K562 (cell line): ENCODE measurements at regions not wholly inside any gene's neighbourhood (a gene's known extent, or its start where the extent isn't known, plus 50 kb on each side); places are given as distances from the start of the nearest gene placed in this dataset.

Experiments
- ATAC-seq: fragments of 200-7000 bp; cut with Tn5 transposase; 3 replicates; pipeline ENCODE4 v1.9.1; 2020; ENCODE audit warnings: moderate library complexity
- BruUV-seq: library from RNA; stranded (reverse); fragments of 400-500 nt; replicated peaks from 2 replicates; lab custom pipeline; 2021; lab: Mats Ljungman, UMichigan
- CTCF ChIA-PET: fragments of 300-600 bp; formaldehyde crosslinking; extraction: SDS; loops from one replicate; lab custom pipeline; 2021; ENCODE audit warnings: low intra/inter-chr PET ratio; lab: Yijun Ruan, JAX
- POLR2A ChIA-PET: fragments of 300-600, 350-650 bp; sonication (Branson Sonifier 250); formaldehyde crosslinking; extraction: SDS; loops from one replicate; lab custom pipeline; 2021; ENCODE audit warnings: antibody characterized with exemption, inconsistent platforms; lab: Yijun Ruan, JAX
- DNase-seq, 4 experiments: peaks; one replicate each; pipeline versions ENCODE4 v3.0.0 to v3.0.0-alpha.2; 2011 to 2018; ENCODE audit warnings: low spot score in 3 of 4, mixed read lengths in 3 of 4; ENCODE audit errors: extremely low read depth in 1 of 4
- FAIRE-seq: peaks from 2 replicates; lab custom pipeline; 2011; peaks lifted over from hg19 to GRCh38; lab: Jason Lieb, UNC
- H2AFZ ChIP-seq: 2 replicates; pipeline ENCODE4 v1.6.0; 2011; ENCODE audit warnings: low read depth, low read length, control low read depth, inconsistent platforms
- H3K27ac ChIP-seq: fragments of 200-600 bp; 3 replicates; pipeline ENCODE4 v1.8.0; 2011; ENCODE audit warnings: low read depth, mild to moderate bottlenecking, control low read depth, inconsistent platforms, low read length, moderate library complexity, mixed read lengths; ENCODE audit errors: extremely low read depth
- H3K27me3 ChIP-seq, 2 experiments: fragments of 300-600 bp in 1 of 2; 2 replicates in 1 of 2; 3 replicates in 1 of 2; pipeline versions ENCODE4 v1.6.0 to v1.8.0; 2011; ENCODE audit warnings: inconsistent platforms in 2 of 2, low read length in 2 of 2, mild to moderate bottlenecking in 1 of 2, mixed read lengths in 1 of 2, moderate library complexity in 1 of 2; ENCODE audit not compliant: control insufficient read depth in 2 of 2, insufficient read depth in 2 of 2
- H3K36me3 ChIP-seq: fragments of 300-600 bp; 3 replicates; pipeline ENCODE4 v1.8.0; 2011; ENCODE audit warnings: mild to moderate bottlenecking, low read length, inconsistent platforms; ENCODE audit not compliant: control insufficient read depth, insufficient read depth
- H3K4me1 ChIP-seq, 2 experiments: fragments of 200-600 bp in 1 of 2; replicated peaks in 1 of 2; 2 replicates in 1 of 2; 3 replicates in 1 of 2; pipeline versions ENCODE4 v1.5.1 to v1.8.0; 2011; ENCODE audit warnings: inconsistent platforms in 2 of 2, low read length in 2 of 2, mild to moderate bottlenecking in 1 of 2, mixed read lengths in 1 of 2, moderate library complexity in 1 of 2; ENCODE audit not compliant: control insufficient read depth in 2 of 2, insufficient read depth in 2 of 2
- H3K4me2 ChIP-seq: 2 replicates; pipeline ENCODE4 v1.6.1; 2011; ENCODE audit warnings: low read length, control low read depth, inconsistent platforms, mixed read lengths; ENCODE audit not compliant: insufficient read depth
- H3K4me3 ChIP-seq: fragments of 200-600 bp; sonication (generic), shearing (Covaris generic); 2 replicates; pipeline ENCODE4 v1.5.1; 2016; ENCODE audit warnings: control low read depth, inconsistent platforms
- H3K79me2 ChIP-seq: fragments of 200-600 bp; 3 replicates; pipeline ENCODE4 v1.8.0; 2011; ENCODE audit warnings: low read length, inconsistent platforms; ENCODE audit not compliant: control insufficient read depth, insufficient read depth
- H3K9ac ChIP-seq, 2 experiments: 2 replicates each; pipeline versions ENCODE4 v1.6.0 to v1.6.1; 2011; ENCODE audit warnings: low read depth in 2 of 2, low read length in 2 of 2, control low read depth in 1 of 2, inconsistent platforms in 1 of 2, mild to moderate bottlenecking in 1 of 2, mixed read lengths in 1 of 2; ENCODE audit not compliant: insufficient read depth in 1 of 2
- H3K9me1 ChIP-seq: one replicate; pipeline ENCODE4 v1.6.0; 2011; ENCODE audit warnings: inconsistent platforms, mild to moderate bottlenecking, low read length, moderate library complexity; ENCODE audit not compliant: control insufficient read depth, insufficient read depth
- H3K9me3 ChIP-seq: replicated peaks from 2 replicates; pipeline ENCODE4 v1.5.1; 2011; ENCODE audit warnings: low read depth, low read length, inconsistent platforms; ENCODE audit not compliant: control insufficient read depth, insufficient read depth
- H4K20me1 ChIP-seq: replicated peaks from 2 replicates; pipeline ENCODE4 v1.6.1; 2011; ENCODE audit warnings: low read length, inconsistent platforms, mixed read lengths; ENCODE audit not compliant: control insufficient read depth, insufficient read depth
- CCNT2 ChIP-seq: IDR thresholded peaks from 2 replicates; pipeline ENCODE4 v1.6.1; 2011; ENCODE audit warnings: borderline replicate concordance, low read depth, mild to moderate bottlenecking, moderate library complexity, mixed read lengths, low read length; ENCODE audit not compliant: insufficient read length; ENCODE audit errors: extremely low read depth
- ESRRB ChIP-seq: fragments of 250-450 bp; sonication (Bioruptor Pico); IDR thresholded peaks from 2 replicates; pipeline ENCODE4 v1.5.0; 2020; ENCODE audit warnings: mild to moderate bottlenecking, moderate library complexity, borderline replicate concordance
- HNRNPLL ChIP-seq: fragments of 200-400 bp; formaldehyde crosslinking; IDR thresholded peaks from 2 replicates; pipeline ENCODE4 v1.6.1; 2017; ENCODE audit warnings: low read length, low read depth, mild to moderate bottlenecking; ENCODE audit not compliant: poor library complexity, severe bottlenecking
- STAT5B ChIP-seq: fragments of 250-450 bp; sonication (Bioruptor Pico); IDR thresholded peaks from 2 replicates; pipeline ENCODE4 v1.8.0; 2021; ENCODE audit warnings: mild to moderate bottlenecking, inconsistent platforms
- ZKSCAN1 ChIP-seq: fragments of 150-350 bp; IDR thresholded peaks from 2 replicates; pipeline ENCODE4 v1.6.1; 2016; ENCODE audit warnings: low read depth, low read length
- ZKSCAN8 ChIP-seq: fragments of 200-800 bp; sonication (Bioruptor generic); IDR thresholded peaks from 2 replicates; pipeline ENCODE4 v1.6.1; 2016; ENCODE audit warnings: missing genetic modification characterization, missing compliant biosample characterization
- ZNF41 ChIP-seq: fragments of 250-450 bp; sonication (Bioruptor Pico); conservative IDR thresholded peaks from 2 replicates; pipeline ENCODE4 v1.4.0; 2020; ENCODE audit warnings: mild to moderate bottlenecking
- WGBS: fragments of 100-300 bp; shearing (Covaris generic); methylation state at CpG from one replicate; pipeline ENCODE4 v1.1.6; 2016; ENCODE audit warnings: low coverage, mixed read lengths; ENCODE audit not compliant: insufficient coverage; ENCODE audit errors: missing lambda C conversion rate; 5-methylcytosine and 5-hydroxymethylcytosine counted together
- in situ Hi-C: fragments of 300-500 bp; cut with MboI; formaldehyde crosslinking; loops from 4 replicates; pipeline ENCODE4 v1.15.0; 2018; ENCODE audit warnings: inconsistent platforms, mixed read lengths
- intact Hi-C: fragments of 100-400 bp; cut with micrococcal nuclease; formaldehyde crosslinking; loops from 2 replicates; pipeline ENCODE4 v1.14.2; 2022
- TF ChIP-seq, protein P1 (sequence below): fragments of 450-650 bp; IDR thresholded peaks from 2 replicates; pipeline ENCODE4 v1.6.1; 2016; ENCODE audit warnings: mild to moderate bottlenecking, moderate library complexity
- TF ChIP-seq, protein P2 (sequence below): fragments of 150-350 bp; conservative IDR thresholded peaks from 2 replicates; pipeline ENCODE4 v1.6.1; 2014; ENCODE audit warnings: low read length

- Histone ChIP-seq H3K4me3 (no peak overlapping the region), H3K9me3 (no peaks in the 10 kb centered on the region), H3K79me2 (no peaks in the 10 kb centered on the region), H3K27me3 (no peaks in the 10 kb centered on the region), H3K9ac (no peak overlapping the region), H2AFZ (no peak overlapping the region), H3K27ac (no peak overlapping the region), H3K4me2 (no peak overlapping the region), H3K9me1 (no peaks in the 10 kb centered on the region), H3K4me1 (no peaks in the 10 kb centered on the region), H3K36me3 (no peaks in the 10 kb centered on the region), H4K20me1 (0 out of 2 replicates have a peak, but pooled peaks cover 2% of the 10 kb centered on the region)
- no TSS peak for BruUV-seq
- ChIA-PET CTCF (no interaction called here), POLR2A (no interaction called here)
- no peak for DNase-seq
- no peak for FAIRE-seq
- 0% methylated on average over 5 of the region's 5 CpGs for WGBS
- intact Hi-C loops = no loop called here
- in situ Hi-C loops = no loop called here
- ATAC-seq = no peak
- TF ChIP-seq HNRNPLL = no peak
- TF ChIP-seq, protein P1, sequence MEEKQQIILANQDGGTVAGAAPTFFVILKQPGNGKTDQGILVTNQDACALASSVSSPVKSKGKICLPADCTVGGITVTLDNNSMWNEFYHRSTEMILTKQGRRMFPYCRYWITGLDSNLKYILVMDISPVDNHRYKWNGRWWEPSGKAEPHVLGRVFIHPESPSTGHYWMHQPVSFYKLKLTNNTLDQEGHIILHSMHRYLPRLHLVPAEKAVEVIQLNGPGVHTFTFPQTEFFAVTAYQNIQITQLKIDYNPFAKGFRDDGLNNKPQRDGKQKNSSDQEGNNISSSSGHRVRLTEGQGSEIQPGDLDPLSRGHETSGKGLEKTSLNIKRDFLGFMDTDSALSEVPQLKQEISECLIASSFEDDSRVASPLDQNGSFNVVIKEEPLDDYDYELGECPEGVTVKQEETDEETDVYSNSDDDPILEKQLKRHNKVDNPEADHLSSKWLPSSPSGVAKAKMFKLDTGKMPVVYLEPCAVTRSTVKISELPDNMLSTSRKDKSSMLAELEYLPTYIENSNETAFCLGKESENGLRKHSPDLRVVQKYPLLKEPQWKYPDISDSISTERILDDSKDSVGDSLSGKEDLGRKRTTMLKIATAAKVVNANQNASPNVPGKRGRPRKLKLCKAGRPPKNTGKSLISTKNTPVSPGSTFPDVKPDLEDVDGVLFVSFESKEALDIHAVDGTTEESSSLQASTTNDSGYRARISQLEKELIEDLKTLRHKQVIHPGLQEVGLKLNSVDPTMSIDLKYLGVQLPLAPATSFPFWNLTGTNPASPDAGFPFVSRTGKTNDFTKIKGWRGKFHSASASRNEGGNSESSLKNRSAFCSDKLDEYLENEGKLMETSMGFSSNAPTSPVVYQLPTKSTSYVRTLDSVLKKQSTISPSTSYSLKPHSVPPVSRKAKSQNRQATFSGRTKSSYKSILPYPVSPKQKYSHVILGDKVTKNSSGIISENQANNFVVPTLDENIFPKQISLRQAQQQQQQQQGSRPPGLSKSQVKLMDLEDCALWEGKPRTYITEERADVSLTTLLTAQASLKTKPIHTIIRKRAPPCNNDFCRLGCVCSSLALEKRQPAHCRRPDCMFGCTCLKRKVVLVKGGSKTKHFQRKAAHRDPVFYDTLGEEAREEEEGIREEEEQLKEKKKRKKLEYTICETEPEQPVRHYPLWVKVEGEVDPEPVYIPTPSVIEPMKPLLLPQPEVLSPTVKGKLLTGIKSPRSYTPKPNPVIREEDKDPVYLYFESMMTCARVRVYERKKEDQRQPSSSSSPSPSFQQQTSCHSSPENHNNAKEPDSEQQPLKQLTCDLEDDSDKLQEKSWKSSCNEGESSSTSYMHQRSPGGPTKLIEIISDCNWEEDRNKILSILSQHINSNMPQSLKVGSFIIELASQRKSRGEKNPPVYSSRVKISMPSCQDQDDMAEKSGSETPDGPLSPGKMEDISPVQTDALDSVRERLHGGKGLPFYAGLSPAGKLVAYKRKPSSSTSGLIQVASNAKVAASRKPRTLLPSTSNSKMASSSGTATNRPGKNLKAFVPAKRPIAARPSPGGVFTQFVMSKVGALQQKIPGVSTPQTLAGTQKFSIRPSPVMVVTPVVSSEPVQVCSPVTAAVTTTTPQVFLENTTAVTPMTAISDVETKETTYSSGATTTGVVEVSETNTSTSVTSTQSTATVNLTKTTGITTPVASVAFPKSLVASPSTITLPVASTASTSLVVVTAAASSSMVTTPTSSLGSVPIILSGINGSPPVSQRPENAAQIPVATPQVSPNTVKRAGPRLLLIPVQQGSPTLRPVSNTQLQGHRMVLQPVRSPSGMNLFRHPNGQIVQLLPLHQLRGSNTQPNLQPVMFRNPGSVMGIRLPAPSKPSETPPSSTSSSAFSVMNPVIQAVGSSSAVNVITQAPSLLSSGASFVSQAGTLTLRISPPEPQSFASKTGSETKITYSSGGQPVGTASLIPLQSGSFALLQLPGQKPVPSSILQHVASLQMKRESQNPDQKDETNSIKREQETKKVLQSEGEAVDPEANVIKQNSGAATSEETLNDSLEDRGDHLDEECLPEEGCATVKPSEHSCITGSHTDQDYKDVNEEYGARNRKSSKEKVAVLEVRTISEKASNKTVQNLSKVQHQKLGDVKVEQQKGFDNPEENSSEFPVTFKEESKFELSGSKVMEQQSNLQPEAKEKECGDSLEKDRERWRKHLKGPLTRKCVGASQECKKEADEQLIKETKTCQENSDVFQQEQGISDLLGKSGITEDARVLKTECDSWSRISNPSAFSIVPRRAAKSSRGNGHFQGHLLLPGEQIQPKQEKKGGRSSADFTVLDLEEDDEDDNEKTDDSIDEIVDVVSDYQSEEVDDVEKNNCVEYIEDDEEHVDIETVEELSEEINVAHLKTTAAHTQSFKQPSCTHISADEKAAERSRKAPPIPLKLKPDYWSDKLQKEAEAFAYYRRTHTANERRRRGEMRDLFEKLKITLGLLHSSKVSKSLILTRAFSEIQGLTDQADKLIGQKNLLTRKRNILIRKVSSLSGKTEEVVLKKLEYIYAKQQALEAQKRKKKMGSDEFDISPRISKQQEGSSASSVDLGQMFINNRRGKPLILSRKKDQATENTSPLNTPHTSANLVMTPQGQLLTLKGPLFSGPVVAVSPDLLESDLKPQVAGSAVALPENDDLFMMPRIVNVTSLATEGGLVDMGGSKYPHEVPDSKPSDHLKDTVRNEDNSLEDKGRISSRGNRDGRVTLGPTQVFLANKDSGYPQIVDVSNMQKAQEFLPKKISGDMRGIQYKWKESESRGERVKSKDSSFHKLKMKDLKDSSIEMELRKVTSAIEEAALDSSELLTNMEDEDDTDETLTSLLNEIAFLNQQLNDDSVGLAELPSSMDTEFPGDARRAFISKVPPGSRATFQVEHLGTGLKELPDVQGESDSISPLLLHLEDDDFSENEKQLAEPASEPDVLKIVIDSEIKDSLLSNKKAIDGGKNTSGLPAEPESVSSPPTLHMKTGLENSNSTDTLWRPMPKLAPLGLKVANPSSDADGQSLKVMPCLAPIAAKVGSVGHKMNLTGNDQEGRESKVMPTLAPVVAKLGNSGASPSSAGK = no peak
- no peak for TF ChIP-seq CCNT2
- no peak for TF ChIP-seq ZNF41 (CRISPR knock-in tag)
- no peak for TF ChIP-seq ZKSCAN8
- TF ChIP-seq, protein P2, sequence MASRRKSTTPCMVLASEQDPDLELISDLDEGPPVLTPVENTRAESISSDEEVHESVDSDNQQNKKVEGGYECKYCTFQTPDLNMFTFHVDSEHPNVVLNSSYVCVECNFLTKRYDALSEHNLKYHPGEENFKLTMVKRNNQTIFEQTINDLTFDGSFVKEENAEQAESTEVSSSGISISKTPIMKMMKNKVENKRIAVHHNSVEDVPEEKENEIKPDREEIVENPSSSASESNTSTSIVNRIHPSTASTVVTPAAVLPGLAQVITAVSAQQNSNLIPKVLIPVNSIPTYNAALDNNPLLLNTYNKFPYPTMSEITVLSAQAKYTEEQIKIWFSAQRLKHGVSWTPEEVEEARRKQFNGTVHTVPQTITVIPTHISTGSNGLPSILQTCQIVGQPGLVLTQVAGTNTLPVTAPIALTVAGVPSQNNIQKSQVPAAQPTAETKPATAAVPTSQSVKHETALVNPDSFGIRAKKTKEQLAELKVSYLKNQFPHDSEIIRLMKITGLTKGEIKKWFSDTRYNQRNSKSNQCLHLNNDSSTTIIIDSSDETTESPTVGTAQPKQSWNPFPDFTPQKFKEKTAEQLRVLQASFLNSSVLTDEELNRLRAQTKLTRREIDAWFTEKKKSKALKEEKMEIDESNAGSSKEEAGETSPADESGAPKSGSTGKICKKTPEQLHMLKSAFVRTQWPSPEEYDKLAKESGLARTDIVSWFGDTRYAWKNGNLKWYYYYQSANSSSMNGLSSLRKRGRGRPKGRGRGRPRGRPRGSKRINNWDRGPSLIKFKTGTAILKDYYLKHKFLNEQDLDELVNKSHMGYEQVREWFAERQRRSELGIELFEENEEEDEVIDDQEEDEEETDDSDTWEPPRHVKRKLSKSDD = no peak
- no peak for TF ChIP-seq ESRRB
- TF ChIP-seq STAT5B (CRISPR knock-in tag) = no peak
- no peak for TF ChIP-seq ZKSCAN1
Measured at GRCh38 chr18:7512348-7512747, 54.8 kb upstream of the PTPRM start.
